Inflammatory macrophage treated with lipopolysaccharide for 4 hours (primary cell): ENCODE measurements at regions not wholly inside any gene's neighbourhood (a gene's known extent, or its start where the extent isn't known, plus 50 kb on each side); places are given as distances from the start of the nearest gene placed in this dataset.
"Not testable (repeated sequence)": the region's sequence is repeated elsewhere in the genome, so short reads cannot be mapped to it uniquely, and the experiment has no call there.

Experiments used
- DNase-seq: peaks from one replicate; pipeline ENCODE4 v3.0.0-alpha.2; 2020

GRCh38 chr13:63542770-63543169 lies 2127.1 kb upstream of the PCDH20 start:
- DNase-seq = no peak

- DNase-seq = no peak
Measured at GRCh38 chr13:63541336-63541735, 2125.7 kb upstream of the PCDH20 start.

- DNase-seq = no peak
Measured at GRCh38 chr13:63540061-63540460, 2124.4 kb upstream of the PCDH20 start.

- no peak for DNase-seq
Measured at GRCh38 chr13:63517371-63517770, 2101.7 kb upstream of the PCDH20 start.

GRCh38 chr13:63516124-63516523 lies 2100.5 kb upstream of the PCDH20 start:
- no peak for DNase-seq

- no peak for DNase-seq
Measured at GRCh38 chr13:63514886-63515285, 2099.2 kb upstream of the PCDH20 start.

- no peak for DNase-seq
Measured at GRCh38 chr13:63512095-63512494, 2096.4 kb upstream of the PCDH20 start.

- DNase-seq = no peak
Measured at GRCh38 chr13:63501702-63502101, 2086.1 kb upstream of the PCDH20 start.

- DNase-seq = no peak
Measured at GRCh38 chr13:63497601-63498000, 2082.0 kb upstream of the PCDH20 start.

GRCh38 chr13:63492604-63493003 lies 2077.0 kb upstream of the PCDH20 start:
- no peak for DNase-seq

- no peak for DNase-seq
Measured at GRCh38 chr13:63490149-63490548, 2074.5 kb upstream of the PCDH20 start.

GRCh38 chr13:63481334-63481733 lies 2065.7 kb upstream of the PCDH20 start:
- no peak for DNase-seq

GRCh38 chr13:63472711-63473110 lies 2057.1 kb upstream of the PCDH20 start:
- no peak for DNase-seq

- DNase-seq = no peak
Measured at GRCh38 chr13:63463782-63464610, 2048.3 kb upstream of the PCDH20 start.

- no peak for DNase-seq
Measured at GRCh38 chr13:63460462-63461090, 2044.9 kb upstream of the PCDH20 start.

- no peak for DNase-seq
Measured at GRCh38 chr13:63457186-63457585, 2041.5 kb upstream of the PCDH20 start.

- DNase-seq = no peak
Measured at GRCh38 chr13:63455938-63456337, 2040.3 kb upstream of the PCDH20 start.

- no peak for DNase-seq
Measured at GRCh38 chr13:63449550-63449949, 2033.9 kb upstream of the PCDH20 start.

- DNase-seq = no peak
Measured at GRCh38 chr13:63448692-63449091, 2033.0 kb upstream of the PCDH20 start.

- no peak for DNase-seq
Measured at GRCh38 chr13:63446329-63446728, 2030.7 kb upstream of the PCDH20 start.

- not testable (repeated sequence) for DNase-seq
Measured at GRCh38 chr13:63444225-63444624, 2028.6 kb upstream of the PCDH20 start.

GRCh38 chr13:63438951-63439350 lies 2023.3 kb upstream of the PCDH20 start:
- DNase-seq = no peak

- no peak for DNase-seq
Measured at GRCh38 chr13:63436325-63436668, 2020.6 kb upstream of the PCDH20 start.

GRCh38 chr13:63435667-63436324 lies 2020.1 kb upstream of the PCDH20 start:
- no peak for DNase-seq
